ENCODE measurements at regions not wholly inside any gene's neighbourhood (a gene's known extent, or its start where the extent isn't known, plus 50 kb on each side); places are given as distances from the start of the nearest gene placed in this dataset.

DNA sequence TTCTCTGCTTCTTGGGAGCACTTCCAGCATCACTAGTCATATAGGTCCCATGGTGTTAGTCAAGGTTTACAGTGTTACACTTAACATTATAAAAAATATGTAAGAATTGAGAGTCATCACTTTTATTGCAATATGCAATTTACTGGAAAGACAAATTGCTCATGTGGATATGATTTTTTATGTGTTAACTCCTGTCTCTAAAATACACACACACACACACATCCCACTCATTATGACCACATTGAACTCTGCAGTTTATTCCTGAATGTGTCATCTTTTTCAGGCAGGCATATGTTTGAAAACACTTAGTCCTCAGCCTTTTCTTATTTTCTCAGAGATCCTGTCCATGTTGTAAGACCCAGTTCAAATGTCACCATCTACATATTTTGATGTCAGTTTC, 148.5 kb upstream of the MRPS30 start:
- Mint-ChIP-seq H3K4me3 (no peak overlapping the region), H3K27ac (no peak overlapping the region), H3K36me3 (ENCODE audit: low read depth) (no peaks in the 10 kb centered on the region), H3K27me3 (no peaks in the 10 kb centered on the region), H3K4me1 (ENCODE audit: low read depth) (no peaks in the 10 kb centered on the region), H3K9me3 (peaks cover 13% of the 10 kb centered on the region)
- POLR2A ChIA-PET = no interaction called here
- no peak for TF ChIP-seq CTCF (IDR thresholded peaks at IDR 0.05)
- H3K4me1 ChIP-seq (ENCODE audit: insufficient read depth, low read length) = no peaks in the 10 kb centered on the region
- H3K36me3 ChIP-seq (ENCODE audit: insufficient read depth, low read length) = no peaks in the 10 kb centered on the region
- H3K27ac ChIP-seq (ENCODE audit: low read depth in 1 of 2, low read length in 2 of 2) = no peak overlapping the region
- CTCF ChIA-PET = no interaction called here
- peaks cover 0 to 17% of the 10 kb centered on the region in 2 experiments for H3K9me3 ChIP-seq (ENCODE audit: control insufficient read depth in 1 of 2, insufficient read depth in 1 of 2, low read length in 2 of 2)
- ATAC-seq (ENCODE audit: poor library complexity) (no peak), DNase-seq (no peak)
- intact Hi-C loops (cut with DNase I, micrococcal nuclease) = no loop called here
- H3K4me3 ChIP-seq (ENCODE audit: low read length) = no peak overlapping the region
- no peaks in the 10 kb centered on the region for H3K27me3 ChIP-seq (ENCODE audit: control insufficient read depth in 1 of 2, insufficient read depth in 2 of 2, low read length in 2 of 2)

GRCh38 chr5:44659334-44659733, 149.4 kb upstream of the MRPS30 start:
- Histone ChIP-seq H3K4me1 (ENCODE audit: insufficient read depth, low read length) (no peaks in the 10 kb centered on the region), H3K27ac (ENCODE audit: low read depth in 1 of 2, low read length in 2 of 2) (no peak overlapping the region), H3K4me3 (ENCODE audit: low read length) (no peak overlapping the region), H3K36me3 (ENCODE audit: insufficient read depth, low read length) (no peaks in the 10 kb centered on the region), H3K9me3 (ENCODE audit: control insufficient read depth in 1 of 2, insufficient read depth in 1 of 2, low read length in 2 of 2) (peaks cover 0 to 10% of the 10 kb centered on the region in 2 experiments), H3K27me3 (ENCODE audit: control insufficient read depth in 1 of 2, insufficient read depth in 2 of 2, low read length in 2 of 2) (no peaks in the 10 kb centered on the region)
- POLR2A ChIA-PET = no interaction called here
- H3K36me3 Mint-ChIP-seq (ENCODE audit: low read depth) = no peaks in the 10 kb centered on the region
- no peaks in the 10 kb centered on the region for H3K4me1 Mint-ChIP-seq (ENCODE audit: low read depth)
- no peak overlapping the region for H3K4me3 Mint-ChIP-seq
- H3K27me3 Mint-ChIP-seq = no peaks in the 10 kb centered on the region
- peaks cover 13% of the 10 kb centered on the region for H3K9me3 Mint-ChIP-seq
- intact Hi-C loops (cut with DNase I, micrococcal nuclease) = no loop called here
- DNase-seq = no peak
- no peak for ATAC-seq (ENCODE audit: poor library complexity)
- H3K27ac Mint-ChIP-seq = no peak overlapping the region
- no peak for TF ChIP-seq CTCF (IDR thresholded peaks at IDR 0.05)
- CTCF ChIA-PET = no interaction called here

DNA sequence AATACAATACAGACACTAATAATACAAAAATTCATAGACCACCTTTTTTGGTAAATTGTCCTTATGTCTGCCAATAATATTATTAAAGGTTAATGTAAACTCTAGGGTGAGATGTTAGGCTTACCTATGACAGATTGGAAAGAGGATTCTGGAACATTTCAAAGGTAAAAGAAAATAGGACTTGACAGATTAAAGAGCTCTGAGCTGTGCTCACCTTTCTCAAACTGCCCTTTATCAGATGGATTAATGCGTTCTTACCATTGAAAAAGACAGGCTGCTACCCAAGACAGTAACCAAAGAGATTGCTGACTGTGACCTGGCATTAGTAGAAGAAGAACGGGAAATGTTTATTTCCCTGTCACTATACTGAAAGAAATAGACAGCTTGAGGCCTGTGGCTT, 156.1 kb upstream of the MRPS30 start:
- CTCF ChIA-PET = no interaction called here
- peaks cover 7% of the 10 kb centered on the region for H3K9me3 Mint-ChIP-seq
- no peaks in the 10 kb centered on the region for H3K27me3 Mint-ChIP-seq
- H3K4me1 Mint-ChIP-seq (ENCODE audit: low read depth) = no peaks in the 10 kb centered on the region
- no peaks in the 10 kb centered on the region for H3K36me3 Mint-ChIP-seq (ENCODE audit: low read depth)
- ATAC-seq (ENCODE audit: poor library complexity) (no peak), DNase-seq (no peak)
- intact Hi-C loops (cut with DNase I, micrococcal nuclease) = no loop called here
- POLR2A ChIA-PET = no interaction called here
- no peak overlapping the region for H3K4me3 Mint-ChIP-seq
- H3K4me1 ChIP-seq (ENCODE audit: insufficient read depth, low read length) = no peaks in the 10 kb centered on the region
- no peak overlapping the region for H3K27ac ChIP-seq (ENCODE audit: low read depth in 1 of 2, low read length in 2 of 2)
- H3K36me3 ChIP-seq (ENCODE audit: insufficient read depth, low read length) = no peaks in the 10 kb centered on the region
- H3K27ac Mint-ChIP-seq = no peak overlapping the region
- H3K9me3 ChIP-seq (ENCODE audit: control insufficient read depth in 1 of 2, insufficient read depth in 1 of 2, low read length in 2 of 2) = peaks cover 0 to 10% of the 10 kb centered on the region in 2 experiments
- no peaks in the 10 kb centered on the region for H3K27me3 ChIP-seq (ENCODE audit: control insufficient read depth in 1 of 2, insufficient read depth in 2 of 2, low read length in 2 of 2)
- TF ChIP-seq CTCF (IDR thresholded peaks at IDR 0.05) = no peak
- H3K4me3 ChIP-seq (ENCODE audit: low read length) = no peak overlapping the region

Measured in CD4-positive, alpha-beta T cell (primary cell).